ENCODE measurements at regions not wholly inside any gene's neighbourhood (a gene's known extent, or its start where the extent isn't known, plus 50 kb on each side); places are given as distances from the start of the nearest gene placed in this dataset.

DNA sequence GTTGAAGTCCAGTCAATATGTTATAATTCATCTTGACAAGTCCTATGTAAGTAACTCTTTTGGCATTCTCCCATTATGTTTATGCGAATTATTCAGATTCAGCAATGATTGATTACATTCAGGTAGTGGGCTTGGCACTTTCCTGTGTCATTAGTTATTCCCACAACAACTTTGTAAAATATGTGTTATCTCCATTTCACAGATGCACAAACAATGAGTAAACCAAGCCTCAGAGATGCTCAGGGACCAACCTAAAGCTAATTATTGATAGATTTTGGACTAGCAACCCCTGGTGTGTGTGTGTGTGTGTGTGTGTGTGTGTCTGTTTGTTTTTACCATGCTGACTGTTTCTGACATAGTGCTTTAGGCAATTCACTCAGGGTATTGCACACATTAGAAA lies 371.1 kb upstream of the C1orf87 start:
- TF ChIP-seq, protein P1, sequence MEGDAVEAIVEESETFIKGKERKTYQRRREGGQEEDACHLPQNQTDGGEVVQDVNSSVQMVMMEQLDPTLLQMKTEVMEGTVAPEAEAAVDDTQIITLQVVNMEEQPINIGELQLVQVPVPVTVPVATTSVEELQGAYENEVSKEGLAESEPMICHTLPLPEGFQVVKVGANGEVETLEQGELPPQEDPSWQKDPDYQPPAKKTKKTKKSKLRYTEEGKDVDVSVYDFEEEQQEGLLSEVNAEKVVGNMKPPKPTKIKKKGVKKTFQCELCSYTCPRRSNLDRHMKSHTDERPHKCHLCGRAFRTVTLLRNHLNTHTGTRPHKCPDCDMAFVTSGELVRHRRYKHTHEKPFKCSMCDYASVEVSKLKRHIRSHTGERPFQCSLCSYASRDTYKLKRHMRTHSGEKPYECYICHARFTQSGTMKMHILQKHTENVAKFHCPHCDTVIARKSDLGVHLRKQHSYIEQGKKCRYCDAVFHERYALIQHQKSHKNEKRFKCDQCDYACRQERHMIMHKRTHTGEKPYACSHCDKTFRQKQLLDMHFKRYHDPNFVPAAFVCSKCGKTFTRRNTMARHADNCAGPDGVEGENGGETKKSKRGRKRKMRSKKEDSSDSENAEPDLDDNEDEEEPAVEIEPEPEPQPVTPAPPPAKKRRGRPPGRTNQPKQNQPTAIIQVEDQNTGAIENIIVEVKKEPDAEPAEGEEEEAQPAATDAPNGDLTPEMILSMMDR (IDR thresholded peaks at IDR 0.05; ENCODE audit: insufficient read depth, low read depth, low read length), result no peak
- CTCF ChIA-PET, result no interaction called here
- no peaks in the 10 kb centered on the region for H3K36me3 ChIP-seq (ENCODE audit: control insufficient read depth, insufficient read depth, low read length)
- POLR2A ChIA-PET, result no interaction called here
- no peaks in the 10 kb centered on the region for H3K27me3 ChIP-seq (ENCODE audit: control insufficient read depth, insufficient read depth, low read length)
- no peak overlapping the region for H3K4me3 ChIP-seq (ENCODE audit: low read depth, low read length)
- no peak for DNase-seq (ENCODE audit: low read depth)

DNA sequence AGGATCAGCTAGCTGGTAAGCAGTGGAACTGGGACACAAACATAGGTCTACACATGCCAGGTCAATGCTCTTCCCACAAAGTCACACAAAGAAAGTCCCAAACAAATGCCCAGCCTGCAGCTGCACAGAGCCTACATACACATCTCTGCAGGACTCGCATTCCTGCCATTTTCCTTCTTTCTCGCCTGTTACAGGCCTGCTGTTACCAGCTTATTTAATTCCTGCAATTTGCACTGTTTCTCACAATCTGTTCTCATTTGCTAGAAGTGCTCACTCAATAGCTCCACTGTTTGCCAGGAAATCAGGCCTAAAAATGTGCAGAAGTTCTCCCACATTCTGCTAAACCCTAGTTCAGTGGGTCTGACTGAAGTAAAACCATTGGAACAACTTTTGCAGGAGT lies 362.6 kb upstream of the C1orf87 start:
- ChIA-PET POLR2A (no interaction called here), CTCF (no interaction called here)
- H3K36me3 ChIP-seq (ENCODE audit: control insufficient read depth, insufficient read depth, low read length), result no peaks in the 10 kb centered on the region
- no peak overlapping the region for H3K4me3 ChIP-seq (ENCODE audit: low read depth, low read length)
- TF ChIP-seq, protein P1 (IDR thresholded peaks at IDR 0.05; ENCODE audit: insufficient read depth, low read depth, low read length), result no peak
- no peaks in the 10 kb centered on the region for H3K27me3 ChIP-seq (ENCODE audit: control insufficient read depth, insufficient read depth, low read length)
- DNase-seq (ENCODE audit: low read depth), result no peak

DNA sequence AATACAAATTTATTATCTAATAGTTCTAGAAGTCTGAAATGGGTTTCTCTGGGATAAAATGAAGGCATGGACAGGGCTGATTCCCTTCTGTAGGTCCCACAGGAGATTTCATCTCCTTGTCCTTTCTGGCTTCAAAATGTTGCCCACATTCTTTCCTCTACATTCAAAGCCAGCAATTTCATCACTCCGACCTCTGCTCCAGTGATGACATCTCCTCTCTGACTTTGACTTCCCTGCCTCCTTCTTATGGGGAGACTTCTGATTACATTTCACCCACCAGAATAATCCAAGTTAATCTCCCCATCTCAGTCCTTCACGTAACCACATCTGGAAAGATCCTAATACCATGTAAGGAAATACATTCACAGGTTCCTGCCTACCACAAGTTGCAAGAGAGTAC lies 358.0 kb upstream of the C1orf87 start:
- TF ChIP-seq, protein P1 (IDR thresholded peaks at IDR 0.05; ENCODE audit: insufficient read depth, low read depth, low read length), result no peak
- ChIA-PET POLR2A (no interaction called here), CTCF (no interaction called here)
- no peaks in the 10 kb centered on the region for H3K27me3 ChIP-seq (ENCODE audit: control insufficient read depth, insufficient read depth, low read length)
- H3K36me3 ChIP-seq (ENCODE audit: control insufficient read depth, insufficient read depth, low read length), result no peaks in the 10 kb centered on the region
- H3K4me3 ChIP-seq (ENCODE audit: low read depth, low read length), result no peak overlapping the region
- no peak for DNase-seq (ENCODE audit: low read depth)

DNA sequence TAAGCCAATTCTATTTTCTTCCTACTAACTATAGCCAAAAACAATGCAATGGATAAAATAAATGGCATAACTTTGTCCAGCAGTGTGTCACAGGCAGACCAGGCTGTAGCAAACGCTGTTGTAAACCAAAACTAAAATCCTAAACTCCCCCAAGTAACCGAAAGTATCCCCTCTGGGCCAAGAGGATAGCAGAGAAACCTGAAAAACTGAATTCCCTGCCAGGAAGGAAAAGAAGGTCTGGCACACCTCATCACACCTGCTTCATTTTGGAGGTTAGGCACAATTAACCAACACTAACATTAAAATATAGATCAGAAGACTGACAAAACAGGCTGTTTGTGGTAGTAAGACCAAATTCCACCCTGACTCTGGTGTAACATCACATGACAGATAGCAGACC lies 356.8 kb upstream of the C1orf87 start:
- TF ChIP-seq, protein P1 (IDR thresholded peaks at IDR 0.05; ENCODE audit: insufficient read depth, low read depth, low read length), result no peak
- H3K4me3 ChIP-seq (ENCODE audit: low read depth, low read length), result no peak overlapping the region
- ChIA-PET CTCF (no interaction called here), POLR2A (no interaction called here)
- H3K27me3 ChIP-seq (ENCODE audit: control insufficient read depth, insufficient read depth, low read length), result no peaks in the 10 kb centered on the region
- DNase-seq (ENCODE audit: low read depth), result no peak
- no peaks in the 10 kb centered on the region for H3K36me3 ChIP-seq (ENCODE audit: control insufficient read depth, insufficient read depth, low read length)

DNA sequence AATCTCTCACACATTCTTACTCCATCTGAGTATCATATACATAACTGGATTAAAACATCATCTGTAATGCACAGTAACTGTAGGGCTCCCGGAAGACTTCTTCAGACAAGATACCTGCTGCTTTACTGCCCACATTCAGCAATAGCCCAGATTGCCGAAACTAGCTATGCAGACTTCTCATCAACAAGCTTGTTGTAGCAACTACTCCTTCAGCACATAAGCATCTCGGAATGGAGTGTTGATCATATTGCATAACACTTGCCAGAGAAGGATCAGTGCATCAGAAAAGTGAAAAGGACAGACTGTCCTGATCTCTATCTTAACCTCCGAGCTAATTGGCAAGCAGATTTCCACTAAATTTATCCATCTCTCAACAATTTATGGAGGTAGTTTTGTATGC lies 354.6 kb upstream of the C1orf87 start:
- Histone ChIP-seq H3K27me3 (ENCODE audit: control insufficient read depth, insufficient read depth, low read length) (no peaks in the 10 kb centered on the region), H3K4me3 (ENCODE audit: low read depth, low read length) (no peak overlapping the region), H3K36me3 (ENCODE audit: control insufficient read depth, insufficient read depth, low read length) (no peaks in the 10 kb centered on the region)
- TF ChIP-seq, protein P1 (IDR thresholded peaks at IDR 0.05; ENCODE audit: insufficient read depth, low read depth, low read length), result no peak
- ChIA-PET CTCF (interaction anchor here (0.6 kb wide), 2 partner anchors 298 to 322 kb away, joined by 3 read pairs; no protein-coding TSS in a partner anchor), POLR2A (no interaction called here)
- DNase-seq (ENCODE audit: low read depth), result no peak
